GM18498 (cell line): ENCODE measurements at regions not wholly inside any gene's neighbourhood (a gene's known extent, or its start where the extent isn't known, plus 50 kb on each side); places are given as distances from the start of the nearest gene placed in this dataset.

ENCODE experiments used
- ATAC-seq: cut with Tn5 transposase; IDR thresholded peaks from one replicate; pipeline ENCODE4 v1.9.1; 2021; ENCODE audit warnings: mild to moderate bottlenecking, moderate library complexity; ENCODE audit not compliant: unreplicated experiment

- ATAC-seq, result no peak
Observed at GRCh38 chr13:58960888-58961287, 1202.8 kb downstream of the DIAPH3 start.

DNA sequence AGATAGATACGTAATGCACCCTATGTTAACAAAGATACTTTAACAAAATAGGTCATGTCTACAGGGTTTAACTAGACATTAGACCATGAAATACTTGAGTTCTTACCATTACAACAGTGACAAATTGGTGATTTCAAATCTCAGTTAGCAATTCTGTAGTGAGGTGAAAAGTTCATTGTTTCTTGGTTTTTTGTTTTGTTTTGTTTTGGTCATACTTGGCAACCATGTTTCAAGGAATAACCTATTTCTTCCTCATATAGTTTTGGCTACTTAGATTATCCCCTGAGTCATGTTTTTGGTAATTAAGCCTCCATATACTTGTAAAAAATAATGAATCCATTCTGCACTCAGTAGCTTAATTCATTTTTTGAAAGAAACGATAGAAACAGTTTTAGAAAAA is 1200.4 kb downstream of the DIAPH3 start:
- ATAC-seq, result no peak

DNA sequence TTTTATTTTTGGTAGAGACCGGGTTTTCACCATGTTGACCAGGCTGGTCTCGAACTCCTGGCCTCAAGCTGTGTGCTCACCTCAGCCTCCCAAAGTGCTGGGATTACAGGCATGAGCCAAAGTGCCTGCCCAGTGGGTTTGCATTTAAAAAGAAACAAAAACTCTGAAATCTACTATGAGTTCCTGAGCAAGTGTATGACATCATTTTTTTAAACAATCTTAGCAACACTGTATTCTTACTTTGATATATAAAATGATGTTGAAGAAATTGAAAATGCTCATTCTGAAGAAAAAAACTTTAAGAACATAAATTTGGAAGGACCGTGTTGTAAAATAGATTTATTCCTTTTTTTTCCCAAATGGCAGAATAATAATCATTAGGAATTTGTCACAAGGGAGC is 1199.7 kb downstream of the DIAPH3 start:
- no peak for ATAC-seq

DNA sequence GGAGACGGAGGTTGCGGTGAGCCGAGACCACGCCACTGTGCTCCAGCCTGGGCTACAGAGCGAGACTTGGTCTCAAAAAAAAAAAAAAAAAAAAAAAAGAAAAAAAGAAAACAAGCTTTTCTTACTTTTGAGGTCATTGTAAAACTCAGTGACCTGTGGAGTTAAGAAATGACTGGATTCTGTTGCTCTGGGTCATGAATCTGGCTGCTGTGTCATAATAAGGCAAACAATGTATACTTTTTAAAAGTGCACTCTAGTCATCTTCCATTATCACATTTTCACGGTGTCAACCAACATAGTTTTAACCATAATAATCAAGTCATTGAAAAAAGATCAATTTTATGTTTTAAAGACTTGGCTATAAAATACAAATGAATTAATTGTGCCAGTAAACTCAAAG is 1186.6 kb downstream of the DIAPH3 start:
- ATAC-seq, result no peak

DNA sequence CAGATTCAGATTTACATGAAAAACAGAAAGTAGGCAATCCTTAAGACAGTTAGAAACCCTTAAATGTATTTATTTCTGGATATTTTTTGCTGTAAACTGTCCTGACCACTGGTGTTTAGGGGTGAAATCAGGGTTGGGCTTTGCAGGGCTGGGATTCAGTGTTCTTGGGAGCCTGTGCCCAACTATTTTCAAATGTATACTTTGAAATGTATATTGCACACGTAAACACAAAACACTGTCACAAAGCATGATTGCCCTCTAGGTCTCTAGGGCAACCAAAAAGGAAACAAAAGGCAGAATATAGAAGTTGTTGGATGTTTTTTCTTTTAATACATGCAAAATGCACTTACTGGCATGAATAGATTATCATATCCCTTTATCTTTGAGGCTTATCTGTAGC is 1185.4 kb downstream of the DIAPH3 start:
- no peak for ATAC-seq

GRCh38 chr13:58979851-58980250 is 1183.9 kb downstream of the DIAPH3 start:
- ATAC-seq, result no peak

GRCh38 chr13:58985845-58986244 is 1177.9 kb downstream of the DIAPH3 start:
- no peak for ATAC-seq

- ATAC-seq, result no peak
Observed at GRCh38 chr13:58989556-58989955, 1174.2 kb downstream of the DIAPH3 start.

- no peak for ATAC-seq
Observed at GRCh38 chr13:58991826-58992477, 1171.8 kb downstream of the DIAPH3 start.

DNA sequence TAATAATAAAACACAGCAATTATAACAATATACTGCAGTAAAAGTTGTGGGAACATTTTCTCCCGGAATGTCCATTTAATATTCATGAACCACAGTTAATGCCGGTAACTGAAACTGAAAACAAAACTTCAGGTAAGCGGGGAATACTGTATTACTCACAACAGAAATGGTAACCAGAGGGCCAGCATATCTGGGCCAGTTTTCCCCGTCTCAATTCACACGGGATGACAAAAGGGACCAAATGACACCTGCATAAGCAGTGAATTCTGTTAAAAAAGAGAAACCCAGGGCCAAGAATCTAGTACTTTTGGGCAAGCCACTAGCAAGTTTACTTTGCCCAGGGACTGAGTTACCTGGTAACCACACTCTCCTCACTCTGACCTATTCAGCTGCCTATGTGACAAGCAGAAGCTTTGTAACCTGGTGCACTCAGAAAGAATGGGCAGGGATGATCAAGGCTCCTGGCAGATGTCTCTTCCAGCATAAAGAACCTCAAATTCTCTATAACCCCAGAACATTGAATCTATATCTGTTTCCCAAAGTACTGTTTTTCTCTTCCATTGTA is 1171.2 kb downstream of the DIAPH3 start:
- no peak for ATAC-seq

- no peak for ATAC-seq
Observed at GRCh38 chr13:58994077-58994476, 1169.7 kb downstream of the DIAPH3 start.

DNA sequence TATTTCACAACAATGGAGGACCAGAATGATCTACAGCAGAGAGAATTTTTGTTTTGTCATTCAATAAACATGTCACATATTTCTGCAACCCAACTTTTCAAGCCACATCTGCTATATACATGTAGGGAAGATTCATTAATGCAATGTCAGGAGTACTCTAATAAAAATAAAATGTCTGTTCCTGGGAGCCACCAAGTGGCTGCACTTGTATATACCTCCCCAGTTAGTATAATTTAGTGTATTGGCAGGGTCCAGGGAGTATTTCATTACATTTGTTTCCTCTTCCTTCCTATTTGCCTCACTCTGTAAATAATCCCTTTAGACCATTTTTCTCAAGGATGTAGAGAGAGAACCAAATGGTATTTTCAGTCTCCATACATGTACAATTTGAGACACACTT is 1169.0 kb downstream of the DIAPH3 start:
- no peak for ATAC-seq

DNA sequence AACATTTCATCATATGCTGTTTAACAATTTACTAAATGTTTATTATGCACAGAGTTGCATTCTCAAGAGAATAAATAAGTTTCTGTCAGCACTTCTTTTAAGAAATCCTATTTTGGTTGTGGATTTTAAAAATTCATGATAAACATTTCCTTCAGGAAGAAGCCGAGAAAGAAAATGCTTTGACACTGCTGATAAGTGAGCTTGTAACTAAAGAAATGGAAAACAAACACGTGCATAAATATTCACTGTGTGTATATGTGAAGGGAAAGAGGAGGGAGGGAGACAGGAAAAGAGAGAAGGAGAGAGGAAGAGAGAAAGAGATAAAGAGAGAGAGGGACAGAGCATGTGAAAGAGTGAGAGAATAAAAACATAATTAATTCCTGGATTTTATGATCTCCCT is 1165.0 kb downstream of the DIAPH3 start:
- no peak for ATAC-seq

GRCh38 chr13:58999851-59000250 is 1163.9 kb downstream of the DIAPH3 start:
- no peak for ATAC-seq

- no peak for ATAC-seq
Observed at GRCh38 chr13:59000770-59001169, 1163.0 kb downstream of the DIAPH3 start.

GRCh38 chr13:59012731-59013130 is 1151.0 kb downstream of the DIAPH3 start:
- ATAC-seq, result no peak

DNA sequence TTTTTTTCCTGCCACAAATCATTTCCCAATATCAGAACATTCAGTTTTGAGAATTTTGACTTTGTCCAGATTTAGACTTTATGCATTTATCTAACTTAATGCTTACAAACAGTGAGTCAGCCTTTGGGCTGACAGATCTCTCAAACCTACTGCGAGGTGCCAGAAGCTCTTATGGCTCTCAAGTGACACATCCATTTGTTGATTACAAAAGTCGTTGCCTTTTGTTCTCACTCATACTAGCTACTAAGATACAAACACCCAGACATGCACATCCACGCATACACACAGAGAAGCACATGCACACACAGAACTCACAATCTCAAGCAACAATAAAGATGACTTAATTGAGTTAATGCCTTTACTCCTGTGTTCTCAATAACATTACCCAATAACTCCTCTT is 1147.5 kb downstream of the DIAPH3 start:
- no peak for ATAC-seq

GRCh38 chr13:59024434-59024833 is 1139.3 kb downstream of the DIAPH3 start:
- ATAC-seq, result no peak

GRCh38 chr13:59034198-59034597 is 1129.5 kb downstream of the DIAPH3 start:
- ATAC-seq, result no peak

- no peak for ATAC-seq
Observed at GRCh38 chr13:59038824-59039223, 1124.9 kb downstream of the DIAPH3 start.

- ATAC-seq, result no peak
Observed at GRCh38 chr13:59043016-59043415, 1120.7 kb downstream of the DIAPH3 start.

GRCh38 chr13:59047546-59047945 is 1116.2 kb downstream of the DIAPH3 start:
- no peak for ATAC-seq

DNA sequence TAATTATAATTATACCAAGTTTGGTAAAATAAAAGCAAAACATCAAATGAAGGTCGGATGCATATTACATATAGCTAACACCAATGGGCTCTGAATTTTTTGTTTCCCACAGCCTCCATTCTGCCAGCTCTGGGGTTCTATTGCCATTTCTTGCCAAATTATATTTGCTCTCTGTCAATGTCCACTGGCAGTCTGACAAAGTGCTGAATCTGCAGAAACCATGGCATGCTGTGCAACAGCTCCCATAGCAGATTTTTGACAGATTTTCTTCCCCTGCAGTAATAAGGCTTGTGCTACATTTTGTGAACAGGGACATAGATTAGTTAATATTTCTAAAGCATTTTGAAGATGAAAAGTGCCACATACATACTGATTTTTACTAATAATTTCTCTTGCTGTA is 1102.1 kb downstream of the DIAPH3 start:
- no peak for ATAC-seq
